Upper lobe of left lung (tissue), 4 donors: ENCODE measurements at regions not wholly inside any gene's neighbourhood (a gene's known extent, or its start where the extent isn't known, plus 50 kb on each side); places are given as distances from the start of the nearest gene placed in this dataset.

ENCODE experiments used
- CTCF ChIP-seq, 6 experiments: fragments of 450-650 bp in 4 of 6; fragments of 200-600 bp in 2 of 6; sonication (generic) in 2 of 6; IDR thresholded peaks; one replicate each; pipeline ENCODE4 v1.5.1; 2016 to 2019; ENCODE audit warnings: antibody characterized with exemption in 6 of 6
- POLR2A ChIP-seq, 4 donors: fragments of 450-650 bp; IDR thresholded peaks; one replicate each; pipeline ENCODE4 v1.5.1; 2016 to 2017; ENCODE audit warnings: antibody characterized with exemption in 4 of 4, mild to moderate bottlenecking in 2 of 4
- POLR2AphosphoS5 ChIP-seq, 2 donors: sonication (generic); formaldehyde crosslinking; IDR thresholded peaks; one replicate each; pipeline ENCODE4 v1.5.1; 2017; ENCODE audit warnings: antibody characterized with exemption in 2 of 2

- TF ChIP-seq POLR2A (IDR thresholded peaks at IDR 0.05) (no peak), POLR2AphosphoS5 (IDR thresholded peaks at IDR 0.05) (no peak), CTCF (IDR thresholded peaks at IDR 0.05) (no peak)
Observed at GRCh38 chr20:24862606-24863005, 86.5 kb upstream of the CST7 start.
